HG02870 (cell line): ENCODE measurements at regions not wholly inside any gene's neighbourhood (a gene's known extent, or its start where the extent isn't known, plus 50 kb on each side); places are given as distances from the start of the nearest gene placed in this dataset.
"Not testable (repeated sequence)": the region's sequence is repeated elsewhere in the genome, so short reads cannot be mapped to it uniquely, and the experiment has no call there.

ENCODE experiments used
- ATAC-seq: cut with Tn5 transposase; IDR thresholded peaks from one replicate; pipeline ENCODE4 v1.9.1; 2021; ENCODE audit warnings: mild to moderate bottlenecking, moderate library complexity; ENCODE audit not compliant: unreplicated experiment

GRCh38 chr6:68575765-68576439 is 59.2 kb upstream of the ADGRB3 start:
- no peak for ATAC-seq

GRCh38 chr6:68572975-68573374 is 62.1 kb upstream of the ADGRB3 start:
- no peak for ATAC-seq

DNA sequence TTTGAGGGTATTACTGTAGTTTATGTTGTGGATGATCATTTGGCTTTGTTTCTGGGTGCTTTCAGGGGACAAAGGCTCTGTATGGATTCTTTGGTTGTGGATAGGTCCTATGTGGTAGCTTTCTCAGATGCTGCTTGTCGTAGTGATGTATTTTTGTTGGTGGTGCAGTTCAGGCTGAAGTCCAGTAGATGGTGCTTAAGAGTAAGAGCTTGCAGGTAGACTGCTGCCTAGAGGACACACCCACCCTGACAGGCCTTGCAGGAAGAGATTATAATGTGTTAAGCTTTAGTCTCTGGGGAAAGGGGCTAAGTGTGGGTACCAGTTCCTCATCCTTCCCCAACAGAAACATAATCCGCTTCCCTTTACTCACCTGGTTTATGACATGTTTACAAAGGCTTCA is 62.6 kb upstream of the ADGRB3 start:
- peak; percentile 69 for ATAC-seq

DNA sequence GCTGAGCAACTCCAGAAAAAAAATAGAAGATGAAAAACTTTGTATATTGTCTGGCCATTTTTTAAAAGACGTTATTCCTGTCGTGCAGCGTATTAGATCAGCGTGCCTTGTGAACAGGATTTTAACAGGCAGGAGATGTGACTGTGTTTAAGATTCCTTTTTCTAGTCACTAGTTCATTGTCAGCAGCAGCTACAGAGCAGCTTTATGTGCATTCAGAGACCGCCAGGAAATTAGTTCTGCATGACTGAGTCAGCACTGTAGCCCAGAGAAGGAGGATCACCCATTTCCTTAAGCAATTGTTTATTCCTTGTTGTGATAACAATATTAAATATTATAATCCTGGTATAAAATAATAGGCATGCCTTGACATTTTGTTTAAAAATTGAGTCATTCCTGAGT is 75.4 kb upstream of the ADGRB3 start:
- ATAC-seq, result no peak

DNA sequence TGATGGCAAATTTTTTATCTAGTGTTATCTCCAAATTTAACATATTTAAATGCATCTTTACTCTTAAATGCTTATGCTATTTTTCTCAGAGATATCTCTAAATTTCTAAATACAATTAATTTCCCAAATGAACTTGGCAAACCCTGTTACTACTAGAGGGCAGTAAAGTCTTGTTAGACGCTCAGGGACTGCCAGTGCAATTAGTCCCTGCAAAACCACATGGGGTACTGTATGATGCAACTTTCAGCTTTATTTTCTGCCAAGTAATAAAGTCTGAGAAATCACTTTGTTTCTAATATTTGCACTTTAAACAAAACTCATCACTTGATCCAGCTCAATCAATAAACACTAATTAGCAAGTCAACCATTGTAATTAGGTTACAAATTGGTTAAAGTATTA is 76.0 kb upstream of the ADGRB3 start:
- ATAC-seq, result no peak

DNA sequence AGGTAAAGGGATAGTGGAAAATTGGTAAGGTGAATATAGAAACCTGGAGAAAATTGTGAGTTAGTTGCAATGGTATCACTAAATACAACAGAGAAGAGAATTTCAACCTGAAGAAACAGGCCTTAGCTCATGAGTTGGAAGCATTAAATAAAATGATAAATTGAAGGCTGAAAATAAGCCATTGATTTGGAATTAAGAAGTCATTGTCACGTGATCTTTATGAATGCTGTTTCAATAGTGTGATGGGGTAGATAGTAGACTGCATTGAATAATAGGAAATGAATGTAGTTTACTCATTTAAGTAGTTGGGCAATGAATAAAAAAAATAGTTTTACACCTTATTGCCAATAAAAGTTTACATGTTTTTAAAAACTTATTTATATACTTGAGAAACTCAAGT is 88.5 kb upstream of the ADGRB3 start:
- no peak for ATAC-seq

GRCh38 chr6:68544450-68544849 is 90.6 kb upstream of the ADGRB3 start:
- no peak for ATAC-seq

GRCh38 chr6:68533339-68533795 is 101.7 kb upstream of the ADGRB3 start:
- ATAC-seq, result no peak

- ATAC-seq, result no peak
Observed at GRCh38 chr6:68527691-68528090, 107.4 kb upstream of the ADGRB3 start.

GRCh38 chr6:68506911-68507310 is 128.2 kb upstream of the ADGRB3 start:
- ATAC-seq, result no peak

- no peak for ATAC-seq
Observed at GRCh38 chr6:68502946-68503345, 132.1 kb upstream of the ADGRB3 start.

GRCh38 chr6:68497927-68498326 is 137.2 kb upstream of the ADGRB3 start:
- ATAC-seq, result no peak

DNA sequence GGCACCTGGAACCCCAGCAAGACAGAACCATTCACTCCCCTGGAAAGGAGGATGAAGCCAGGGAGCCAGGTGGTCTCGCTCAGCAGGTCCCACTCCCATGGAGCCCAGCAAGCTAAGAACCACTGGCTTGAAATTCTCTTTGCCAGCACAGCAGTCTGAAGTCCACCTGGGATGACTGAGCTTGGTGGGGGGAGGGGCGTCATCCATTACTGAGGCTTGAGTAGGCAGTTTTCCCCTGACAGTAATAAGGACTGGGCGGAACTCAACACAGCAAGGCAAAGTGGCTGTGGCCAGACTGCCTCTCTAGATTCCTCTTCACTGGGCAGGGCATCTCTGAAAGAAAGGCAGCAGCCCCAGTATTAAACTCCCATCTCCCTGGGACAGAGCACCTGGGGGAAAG is 140.2 kb upstream of the ADGRB3 start:
- not testable (repeated sequence) for ATAC-seq

- ATAC-seq, result no peak
Observed at GRCh38 chr6:68476611-68477010, 158.5 kb upstream of the ADGRB3 start.

GRCh38 chr6:68473433-68474210 is 161.5 kb upstream of the ADGRB3 start:
- ATAC-seq, result no peak

- ATAC-seq, result no peak
Observed at GRCh38 chr6:68468244-68468884, 166.7 kb upstream of the ADGRB3 start.

GRCh38 chr6:68458447-68458846 is 176.6 kb upstream of the ADGRB3 start:
- ATAC-seq, result no peak

GRCh38 chr6:68447112-68447511 is 188.0 kb upstream of the ADGRB3 start:
- ATAC-seq, result no peak

GRCh38 chr6:68445926-68446325 is 189.2 kb upstream of the ADGRB3 start:
- no peak for ATAC-seq

GRCh38 chr6:68443704-68444103 is 191.4 kb upstream of the ADGRB3 start:
- no peak for ATAC-seq

DNA sequence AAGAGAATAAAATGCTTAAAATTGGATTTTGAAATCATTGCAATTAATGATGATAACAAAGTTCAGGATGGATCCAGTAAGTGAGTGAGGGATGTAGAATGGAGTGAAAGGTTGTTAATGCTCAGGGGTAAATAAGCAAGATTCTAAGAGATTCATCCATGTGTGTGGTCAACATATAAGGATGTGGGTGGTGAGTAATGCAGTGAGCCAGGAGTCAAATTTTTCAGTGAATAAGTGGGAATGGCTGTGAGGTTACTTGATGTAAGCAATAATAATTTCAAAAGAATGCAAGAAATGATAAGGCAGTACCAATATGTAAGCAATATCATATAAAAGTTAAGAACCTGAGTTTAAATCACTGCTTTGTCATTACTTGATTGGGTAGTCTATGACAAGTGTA is 207.5 kb upstream of the ADGRB3 start:
- ATAC-seq, result no peak

DNA sequence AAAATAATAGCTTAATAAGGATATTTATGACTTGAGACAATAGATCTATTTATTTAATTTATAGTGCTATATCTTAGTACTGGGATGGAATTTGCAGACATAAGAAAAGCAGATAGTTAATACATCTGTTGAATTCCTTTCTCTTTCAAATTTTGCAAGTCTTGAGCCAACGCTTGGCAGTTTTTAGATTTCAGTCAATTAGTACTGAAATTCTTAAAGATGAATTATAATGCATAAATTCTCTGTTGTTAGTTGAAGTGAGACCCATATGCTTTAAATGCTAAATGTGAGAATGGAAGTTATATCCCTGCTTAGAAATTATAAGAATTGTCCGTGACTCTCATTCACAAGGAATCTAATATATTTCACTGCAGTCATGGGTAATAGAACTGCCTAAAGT is 225.1 kb upstream of the ADGRB3 start:
- ATAC-seq, result no peak
